ENCODE measurements at regions not wholly inside any gene's neighbourhood (a gene's known extent, or its start where the extent isn't known, plus 50 kb on each side); places are given as distances from the start of the nearest gene placed in this dataset.
"Not testable (repeated sequence)": the region's sequence is repeated elsewhere in the genome, so short reads cannot be mapped to it uniquely, and the experiment has no call there.

DNA sequence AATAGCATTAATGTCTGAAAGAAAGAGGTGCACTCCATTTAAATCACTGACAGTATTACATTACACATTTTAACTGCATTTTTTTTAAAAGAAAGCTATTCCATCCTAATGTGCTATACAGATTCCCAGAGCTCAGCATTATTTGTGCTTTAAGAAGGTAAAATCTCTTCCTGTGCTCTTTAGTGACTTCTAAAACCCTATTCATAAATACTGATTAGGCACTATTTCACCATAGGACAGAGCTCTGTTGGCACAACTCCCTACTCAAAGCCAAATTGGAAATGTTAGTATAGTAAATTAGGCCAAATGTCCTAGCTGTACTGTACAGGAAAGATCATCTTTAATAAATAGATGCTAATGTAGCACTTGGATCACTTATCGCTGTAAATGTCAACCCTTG, 262.5 kb downstream of the TUSC1 start:
- Histone ChIP-seq H3K27me3 (no peaks in the 10 kb centered on the region), H3K36me3 (no peaks in the 10 kb centered on the region), H3K27ac (no peak overlapping the region), H3K9me3 (replicated peaks) (no peaks in the 10 kb centered on the region), H3K4me3 (no peak overlapping the region), H3K4me1 (no peaks in the 10 kb centered on the region)
- DNase-seq: no peak

DNA sequence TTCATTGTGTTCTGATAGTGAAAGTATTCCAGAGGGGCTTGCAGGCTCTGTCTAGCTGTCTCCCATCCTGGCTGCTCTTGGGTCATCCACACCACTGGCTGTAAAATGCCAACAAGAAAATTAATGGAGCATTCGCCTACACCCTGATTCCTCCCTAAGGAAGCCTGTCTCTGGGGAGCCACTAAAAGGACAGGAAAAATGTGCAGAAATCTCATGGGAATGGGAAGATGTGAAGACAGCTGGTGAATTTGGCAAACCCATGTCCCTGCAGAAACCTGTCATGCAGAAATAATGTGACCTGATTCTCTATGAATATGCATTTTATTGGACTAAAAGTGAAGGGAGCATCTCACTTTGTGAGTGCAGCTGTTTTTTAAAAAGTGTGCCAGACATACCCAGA, 265.6 kb downstream of the TUSC1 start:
- Histone ChIP-seq H3K4me3 (no peak overlapping the region), H3K27me3 (no peaks in the 10 kb centered on the region), H3K36me3 (no peaks in the 10 kb centered on the region), H3K4me1 (no peaks in the 10 kb centered on the region), H3K9me3 (replicated peaks) (no peaks in the 10 kb centered on the region), H3K27ac (no peak overlapping the region)
- peak in 1 of 2 experiments; percentile 0 for DNase-seq

DNA sequence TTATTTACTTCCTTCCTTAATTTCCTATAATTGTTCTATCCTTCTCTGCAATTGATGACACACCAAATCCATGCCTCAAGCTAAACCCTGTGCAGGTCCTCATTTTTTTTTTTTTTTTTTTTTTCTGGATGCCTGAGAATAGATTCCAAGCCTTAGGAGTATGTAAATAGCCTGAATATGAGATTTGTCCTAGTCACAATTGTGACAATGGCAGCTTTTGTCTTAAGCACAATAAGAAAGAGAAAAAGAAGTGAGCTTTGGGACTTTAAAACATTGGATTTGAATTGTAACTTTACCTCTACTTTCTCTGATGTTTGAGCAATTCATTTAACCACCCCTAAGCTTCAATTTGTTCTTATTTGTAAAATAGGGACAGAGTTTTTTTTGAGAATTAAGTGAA, 280.5 kb downstream of the TUSC1 start:
- H3K4me3 ChIP-seq: no peak overlapping the region
- H3K9me3 ChIP-seq (replicated peaks): no peaks in the 10 kb centered on the region
- H3K27me3 ChIP-seq: no peaks in the 10 kb centered on the region
- no peaks in the 10 kb centered on the region for H3K4me1 ChIP-seq
- DNase-seq: no peak
- no peaks in the 10 kb centered on the region for H3K36me3 ChIP-seq
- no peak overlapping the region for H3K27ac ChIP-seq

DNA sequence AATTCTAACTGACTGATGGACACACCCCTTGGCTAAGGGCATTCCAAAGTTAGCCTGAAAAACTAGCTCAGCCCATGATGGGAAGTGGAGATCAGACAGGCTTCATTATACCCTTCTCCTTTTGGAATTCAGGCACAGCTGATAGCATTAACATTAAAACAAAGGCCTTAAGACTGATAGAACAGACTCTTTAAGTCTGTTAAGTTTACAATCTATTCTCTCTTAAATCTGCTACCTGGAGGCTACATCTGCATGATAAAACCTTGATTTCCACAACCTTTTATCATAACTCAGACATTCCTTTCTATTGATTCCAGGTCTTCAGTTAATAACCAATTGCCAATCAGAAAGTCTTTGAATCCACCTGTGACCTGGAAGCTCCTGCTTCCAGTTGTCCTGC, 281.4 kb downstream of the TUSC1 start:
- Histone ChIP-seq H3K4me3 (no peak overlapping the region), H3K36me3 (no peaks in the 10 kb centered on the region), H3K27me3 (no peaks in the 10 kb centered on the region), H3K4me1 (no peaks in the 10 kb centered on the region), H3K27ac (no peak overlapping the region), H3K9me3 (replicated peaks) (no peaks in the 10 kb centered on the region)
- no peak for DNase-seq

DNA sequence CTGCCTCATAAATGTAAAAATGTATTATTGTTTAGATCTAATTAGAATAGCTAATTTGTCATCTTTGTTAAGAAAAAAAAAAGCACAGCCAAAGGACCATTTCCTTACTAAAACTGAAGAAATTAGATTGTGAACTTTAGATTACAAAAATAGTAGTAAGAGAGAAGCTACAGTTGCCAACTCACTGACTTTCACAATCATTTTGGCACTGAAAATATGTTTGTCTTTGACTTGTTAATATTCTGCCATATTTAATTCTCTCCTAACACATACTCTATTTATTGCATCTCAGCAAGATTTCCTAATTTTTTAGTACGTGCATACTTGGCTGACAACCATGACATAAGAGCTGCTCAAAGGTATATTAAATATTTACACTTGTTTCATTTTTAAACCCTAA, 297.1 kb downstream of the TUSC1 start:
- Histone ChIP-seq H3K4me3 (no peak overlapping the region), H3K27me3 (no peaks in the 10 kb centered on the region), H3K27ac (no peak overlapping the region), H3K9me3 (replicated peaks) (no peaks in the 10 kb centered on the region), H3K36me3 (no peaks in the 10 kb centered on the region), H3K4me1 (no peaks in the 10 kb centered on the region)
- no peak for DNase-seq

DNA sequence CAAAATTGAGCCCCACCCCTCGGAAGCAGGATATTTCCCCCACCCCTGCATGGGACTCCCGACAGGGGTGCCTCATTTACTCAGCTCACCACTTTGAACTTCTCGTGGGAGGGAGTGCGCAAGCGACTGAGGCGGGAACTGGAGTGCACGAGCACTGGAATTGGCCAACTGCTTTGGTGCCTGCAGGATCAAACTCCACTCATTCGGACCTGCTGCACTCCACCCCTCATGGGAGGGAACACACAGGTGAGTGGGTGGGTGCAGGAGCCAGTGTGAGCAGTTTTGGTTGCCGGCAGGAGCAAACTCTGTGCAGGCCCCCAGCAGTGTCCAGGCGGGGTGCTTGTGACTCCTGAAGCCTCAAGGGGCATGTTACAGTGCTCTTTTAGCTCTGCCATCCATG, 301.2 kb downstream of the TUSC1 start:
- no peak for DNase-seq
- no peaks in the 10 kb centered on the region for H3K36me3 ChIP-seq
- H3K9me3 ChIP-seq (replicated peaks): no peaks in the 10 kb centered on the region
- H3K27me3 ChIP-seq: no peaks in the 10 kb centered on the region
- H3K4me3 ChIP-seq: no peak overlapping the region
- no peak overlapping the region for H3K27ac ChIP-seq
- H3K4me1 ChIP-seq: no peaks in the 10 kb centered on the region

DNA sequence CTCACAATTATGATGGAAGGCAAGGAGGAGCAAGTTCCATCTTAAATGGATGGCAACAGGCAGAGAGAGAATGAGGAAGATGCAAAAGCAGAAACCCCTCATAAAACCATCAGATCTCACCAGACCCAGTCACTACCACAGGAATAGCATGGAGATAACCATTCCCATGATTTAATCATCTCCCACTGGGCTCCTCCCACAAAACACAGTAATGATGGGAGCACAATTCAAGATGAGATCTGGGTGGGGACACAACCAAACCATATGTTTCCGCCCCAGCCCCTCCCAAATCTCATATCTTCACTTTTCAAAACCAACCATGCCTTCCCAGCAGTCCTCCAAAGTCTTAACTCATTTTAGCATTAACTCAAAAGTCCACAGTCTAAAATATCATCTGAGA, 304.0 kb downstream of the TUSC1 start:
- no peak for DNase-seq
- Histone ChIP-seq H3K9me3 (replicated peaks) (no peaks in the 10 kb centered on the region), H3K4me3 (no peak overlapping the region), H3K36me3 (no peaks in the 10 kb centered on the region), H3K27me3 (no peaks in the 10 kb centered on the region), H3K4me1 (no peaks in the 10 kb centered on the region), H3K27ac (no peak overlapping the region)

DNA sequence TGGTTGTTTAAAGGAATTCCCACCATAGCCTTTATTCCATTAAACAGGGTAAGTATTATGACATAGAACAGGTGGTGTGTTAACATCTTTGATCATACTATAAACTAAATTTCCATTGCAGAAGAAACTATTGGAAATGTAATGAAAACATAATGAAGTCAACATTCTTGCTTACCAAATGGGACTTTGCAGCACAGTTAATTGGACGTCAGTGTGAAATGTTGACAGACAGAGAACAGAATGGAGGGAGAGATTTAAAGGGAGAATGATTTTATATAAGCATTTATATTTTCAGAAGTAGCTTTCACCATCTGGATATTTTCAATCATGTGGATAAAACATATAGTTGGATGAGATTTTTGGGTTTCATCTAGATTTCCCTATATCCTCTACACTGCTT, 311.3 kb downstream of the TUSC1 start:
- Histone ChIP-seq H3K27ac (no peak overlapping the region), H3K4me1 (no peaks in the 10 kb centered on the region)
- DNase-seq: no peak

DNA sequence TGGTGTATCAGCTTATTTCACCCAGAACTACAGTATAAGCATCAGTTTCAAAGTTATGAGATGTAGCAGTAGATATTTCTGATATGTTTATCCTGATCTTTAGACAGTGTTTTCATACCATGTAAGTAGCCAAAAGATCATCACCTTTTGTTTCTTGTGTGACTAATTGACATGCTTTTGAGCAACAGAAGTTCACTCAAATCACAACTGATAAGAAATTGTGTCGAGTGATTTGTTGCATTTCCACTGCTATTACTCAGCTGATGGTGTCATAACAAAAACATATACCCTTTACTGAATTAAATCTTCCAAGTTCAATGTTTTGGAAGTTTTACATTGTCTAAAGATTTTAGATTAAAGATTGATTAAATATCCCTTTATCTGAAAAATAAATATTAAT, 324.5 kb downstream of the TUSC1 start:
- no peak for DNase-seq
- no peaks in the 10 kb centered on the region for H3K4me1 ChIP-seq
- no peaks in the 10 kb centered on the region for H3K27me3 ChIP-seq
- H3K4me3 ChIP-seq: no peak overlapping the region
- H3K27ac ChIP-seq: no peak overlapping the region
- no peaks in the 10 kb centered on the region for H3K9me3 ChIP-seq (replicated peaks)
- H3K36me3 ChIP-seq: no peaks in the 10 kb centered on the region

More for the DNA sequence above, 311.3 kb downstream of the TUSC1 start:
- Histone ChIP-seq H3K27me3 (no peaks in the 10 kb centered on the region), H3K9me3 (replicated peaks) (no peaks in the 10 kb centered on the region), H3K4me3 (no peak overlapping the region), H3K36me3 (no peaks in the 10 kb centered on the region)

DNA sequence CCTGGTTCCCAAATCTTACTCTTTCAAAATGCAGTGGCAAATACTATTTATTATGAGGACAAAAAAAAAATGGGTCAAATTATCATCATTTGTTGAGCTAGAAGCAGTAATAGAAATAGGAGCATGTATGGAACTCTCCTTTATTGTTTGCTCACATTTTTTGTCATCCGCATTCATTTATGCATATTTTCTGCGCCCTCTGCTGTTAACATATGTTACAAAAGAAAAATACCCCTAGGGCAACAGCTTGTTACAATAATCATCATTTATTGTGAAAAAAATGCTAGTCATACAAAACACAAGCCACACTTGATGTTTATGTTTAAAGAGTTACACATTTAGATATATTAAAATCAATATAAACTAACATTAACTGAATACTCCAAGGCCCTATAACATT, 328.2 kb downstream of the TUSC1 start:
- H3K36me3 ChIP-seq: no peaks in the 10 kb centered on the region
- H3K27me3 ChIP-seq: no peaks in the 10 kb centered on the region
- peak in 1 of 2 experiments; percentile 7 for DNase-seq
- H3K27ac ChIP-seq: no peak overlapping the region
- no peak overlapping the region for H3K4me3 ChIP-seq
- no peaks in the 10 kb centered on the region for H3K9me3 ChIP-seq (replicated peaks)
- H3K4me1 ChIP-seq: no peaks in the 10 kb centered on the region

DNA sequence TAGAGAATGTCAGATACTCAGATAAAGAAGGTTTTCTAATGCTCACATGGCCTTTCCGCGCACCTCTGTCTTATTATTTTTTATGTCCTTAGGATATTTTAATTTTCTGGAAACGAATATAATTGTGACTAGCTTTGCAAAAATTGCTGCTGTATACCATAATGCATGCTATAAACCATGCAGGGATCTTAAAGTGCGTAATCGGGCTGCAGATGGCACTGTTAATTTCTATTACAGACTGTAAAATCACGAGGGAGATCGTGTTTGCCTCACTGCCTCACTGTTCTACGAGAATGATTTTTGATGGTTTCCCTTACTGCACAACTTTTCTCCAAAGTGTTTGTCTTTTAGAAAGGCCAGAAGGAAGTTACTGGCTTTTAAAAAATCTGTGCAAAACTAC, 356.1 kb downstream of the TUSC1 start:
- H3K36me3 ChIP-seq: no peaks in the 10 kb centered on the region
- no peak for DNase-seq

DNA sequence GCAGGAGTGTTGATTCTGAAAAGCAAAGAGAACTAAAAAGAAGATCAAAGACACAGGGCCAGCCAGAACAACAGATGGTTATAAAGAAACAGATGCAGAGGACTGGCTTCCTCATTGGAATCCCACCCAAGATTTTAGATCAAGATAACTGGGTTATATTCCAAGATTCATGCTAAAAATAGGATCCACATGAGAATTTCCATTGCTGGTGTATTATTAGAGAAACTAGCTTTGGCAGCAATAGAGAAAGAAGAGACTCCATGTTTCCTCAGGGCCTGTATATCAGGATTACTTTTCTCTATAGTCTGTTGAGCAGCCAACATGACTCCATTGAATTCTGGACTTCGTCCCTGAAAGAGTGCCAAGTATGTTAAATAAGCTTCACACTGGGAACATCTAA, 367.3 kb downstream of the TUSC1 start:
- DNase-seq: peak; percentile 4 to 36
- H3K36me3 ChIP-seq: no peaks in the 10 kb centered on the region
- H3K9me3 ChIP-seq (replicated peaks): no peaks in the 10 kb centered on the region
- no peaks in the 10 kb centered on the region for H3K27me3 ChIP-seq
- H3K27ac ChIP-seq: no peak overlapping the region
- H3K4me1 ChIP-seq: no peaks in the 10 kb centered on the region
- H3K4me3 ChIP-seq: no peak overlapping the region

More for the DNA sequence above, 356.1 kb downstream of the TUSC1 start:
- no peak overlapping the region for H3K27ac ChIP-seq
- H3K4me3 ChIP-seq: no peak overlapping the region
- H3K27me3 ChIP-seq: no peaks in the 10 kb centered on the region
- H3K4me1 ChIP-seq: no peaks in the 10 kb centered on the region
- H3K9me3 ChIP-seq (replicated peaks): no peaks in the 10 kb centered on the region

DNA sequence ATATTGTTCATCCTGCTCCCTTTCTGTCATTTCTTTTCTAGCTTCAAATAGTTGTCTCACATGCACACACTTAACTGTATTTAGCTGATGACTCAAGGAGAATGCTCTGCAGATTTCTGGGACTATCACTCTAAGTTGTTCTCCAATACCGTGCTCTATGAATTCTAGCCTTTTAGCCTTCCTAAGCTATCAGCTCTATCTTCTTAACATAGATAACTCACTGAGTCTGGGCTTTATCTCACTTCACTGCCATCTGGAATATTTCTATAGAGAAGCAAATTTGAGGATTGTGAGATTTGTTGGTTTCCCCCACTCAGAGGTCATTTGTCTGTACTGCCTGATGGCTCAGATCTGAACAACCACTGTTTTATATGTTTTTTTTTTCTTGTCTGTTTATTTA, 369.7 kb downstream of the TUSC1 start:
- DNase-seq: no peak
- Histone ChIP-seq H3K36me3 (no peaks in the 10 kb centered on the region), H3K4me3 (no peak overlapping the region), H3K9me3 (replicated peaks) (no peaks in the 10 kb centered on the region), H3K27me3 (no peaks in the 10 kb centered on the region), H3K4me1 (no peaks in the 10 kb centered on the region), H3K27ac (no peak overlapping the region)

DNA sequence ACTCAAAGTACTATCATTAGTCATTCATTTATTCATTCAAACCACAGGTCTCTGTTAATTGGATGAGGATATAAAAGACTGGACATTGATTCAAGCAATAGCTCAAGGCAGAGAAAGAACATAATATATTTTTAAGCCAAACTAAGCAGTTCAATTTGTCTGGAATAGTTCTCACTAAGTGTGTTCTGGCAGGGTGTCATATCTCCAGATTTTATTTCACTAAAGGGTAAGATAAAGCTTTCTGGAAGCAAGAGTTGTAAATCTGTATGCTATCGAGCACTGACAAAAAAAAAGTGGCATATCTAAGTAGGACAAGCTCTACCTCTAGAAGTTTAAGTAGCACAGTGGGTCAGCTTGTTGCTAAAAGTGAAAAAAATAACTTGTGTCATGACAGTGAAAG, 375.6 kb downstream of the TUSC1 start:
- no peak overlapping the region for H3K27ac ChIP-seq
- no peaks in the 10 kb centered on the region for H3K27me3 ChIP-seq
- no peaks in the 10 kb centered on the region for H3K4me1 ChIP-seq
- no peaks in the 10 kb centered on the region for H3K36me3 ChIP-seq
- H3K9me3 ChIP-seq (replicated peaks): no peaks in the 10 kb centered on the region
- no peak overlapping the region for H3K4me3 ChIP-seq
- no peak for DNase-seq

DNA sequence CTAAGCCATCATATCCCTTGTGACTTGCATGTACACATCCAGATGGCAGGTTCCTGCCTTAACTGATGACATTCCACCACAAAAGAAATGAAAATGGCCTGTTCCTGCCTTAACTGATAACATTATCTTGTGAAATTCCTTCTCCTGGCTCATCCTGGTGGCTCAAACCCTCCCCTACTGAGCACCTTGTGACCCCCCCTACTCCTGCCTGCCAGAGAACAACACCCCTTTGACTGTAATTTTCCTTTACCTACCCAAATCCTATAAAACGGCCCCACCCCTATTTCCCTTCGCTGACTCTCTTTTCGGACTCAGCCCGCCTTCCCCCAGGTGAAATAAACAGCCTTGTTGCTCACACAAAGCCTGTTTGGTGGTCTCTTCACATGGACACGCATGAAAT, 390.0 kb downstream of the TUSC1 start:
- not testable (repeated sequence) for H3K4me3 ChIP-seq; H3K36me3 ChIP-seq; DNase-seq; H3K27ac ChIP-seq; H3K4me1 ChIP-seq; H3K27me3 ChIP-seq; H3K9me3 ChIP-seq (replicated peaks)

DNA sequence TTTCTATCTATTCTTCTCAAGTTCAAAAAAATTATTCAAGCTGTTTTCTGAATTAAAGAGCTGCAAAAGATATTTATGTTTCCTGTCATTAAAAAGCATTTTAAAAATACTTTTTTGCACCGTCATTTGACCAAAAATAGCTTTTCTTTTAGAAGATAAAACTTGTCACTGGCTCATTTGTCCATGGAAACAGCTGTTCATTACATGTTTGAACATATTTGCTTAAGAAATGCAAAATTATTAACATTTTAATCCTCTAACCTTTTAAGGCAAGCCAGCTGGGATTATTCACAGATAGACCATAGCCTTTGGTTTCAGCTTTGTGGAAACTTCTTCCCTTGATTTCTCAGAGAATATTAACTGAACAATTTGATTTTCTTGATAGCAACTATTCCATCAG, 393.9 kb downstream of the TUSC1 start:
- no peak overlapping the region for H3K27ac ChIP-seq
- no peaks in the 10 kb centered on the region for H3K27me3 ChIP-seq
- no peak overlapping the region for H3K4me3 ChIP-seq
- no peak for DNase-seq
- H3K4me1 ChIP-seq: no peaks in the 10 kb centered on the region
- no peaks in the 10 kb centered on the region for H3K9me3 ChIP-seq (replicated peaks)
- no peaks in the 10 kb centered on the region for H3K36me3 ChIP-seq

DNA sequence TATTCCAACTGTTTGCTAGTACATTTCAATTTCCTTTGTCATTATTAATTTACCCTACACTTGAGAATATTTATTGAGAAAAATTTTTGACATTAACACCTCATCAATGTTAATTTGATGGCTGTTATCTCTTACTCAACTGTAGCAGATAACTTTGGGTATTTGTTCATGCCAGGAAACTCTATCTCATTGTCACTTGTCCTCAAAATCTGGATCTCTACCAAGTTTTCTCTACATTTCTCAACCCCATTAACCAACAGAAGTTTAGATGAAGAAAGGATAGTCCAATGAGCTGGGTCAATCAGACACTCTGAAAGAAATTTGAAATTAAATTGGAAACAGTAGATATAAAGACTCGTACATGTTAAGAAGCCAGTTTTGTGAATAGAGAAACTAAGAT, 395.3 kb downstream of the TUSC1 start:
- no peaks in the 10 kb centered on the region for H3K27me3 ChIP-seq
- H3K4me3 ChIP-seq: no peak overlapping the region
- no peak overlapping the region for H3K27ac ChIP-seq
- H3K36me3 ChIP-seq: no peaks in the 10 kb centered on the region
- H3K9me3 ChIP-seq (replicated peaks): no peaks in the 10 kb centered on the region
- H3K4me1 ChIP-seq: no peaks in the 10 kb centered on the region
- DNase-seq: no peak

Data from SJCRH30 (cell line).